ENCODE measurements at regions not wholly inside any gene's neighbourhood (a gene's known extent, or its start where the extent isn't known, plus 50 kb on each side); places are given as distances from the start of the nearest gene placed in this dataset.

DNA sequence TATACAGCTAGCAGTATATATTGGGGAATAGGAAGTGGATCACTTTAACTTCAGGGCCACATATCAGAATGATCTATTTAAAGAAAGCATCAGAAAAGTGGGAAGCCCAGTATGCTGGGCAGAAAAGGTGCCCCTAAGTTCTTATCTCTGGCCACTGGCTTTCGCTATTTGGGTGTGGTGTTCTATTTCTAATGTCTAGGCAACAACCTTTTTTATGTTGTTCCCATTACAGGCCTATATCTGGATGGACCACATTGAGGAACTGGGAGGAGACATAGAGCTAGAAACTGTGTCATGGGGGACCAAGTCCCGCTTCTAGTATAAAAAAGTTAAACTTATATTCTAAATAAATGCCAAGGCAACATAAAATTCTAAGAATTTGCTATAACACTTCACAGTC lies 935.6 kb downstream of the PDHA2 start:
- no peak overlapping the region for H3K4me3 ChIP-seq
- H3K27ac ChIP-seq (ENCODE audit: control insufficient read depth, insufficient read depth), result no peak overlapping the region
- H3K79me2 ChIP-seq (ENCODE audit: control insufficient read depth, insufficient read depth, low read length), result no peaks in the 10 kb centered on the region
- RAD21 ChIA-PET (ENCODE audit: unreplicated experiment), result no interaction called here
- H3K36me3 ChIP-seq (ENCODE audit: control insufficient read depth in 2 of 2, insufficient read depth in 2 of 2, low read length in 1 of 2), result no peaks in the 10 kb centered on the region
- no peaks in the 10 kb centered on the region for H3K27me3 ChIP-seq (replicated peaks in 1 of 2; ENCODE audit: control insufficient read depth in 2 of 2, insufficient read depth in 2 of 2, low read length in 1 of 2)
- H4K20me1 ChIP-seq (ENCODE audit: control insufficient read depth, insufficient read depth), result no peaks in the 10 kb centered on the region
- ATAC-seq (no peak), DNase-seq (ENCODE audit: low read depth, low spot score) (no peak), FAIRE-seq (no peak)
- TF ChIP-seq MEF2B (IDR thresholded peaks at IDR 0.05; ENCODE audit: partially characterized antibody, poor library complexity, severe bottlenecking) (no peak), ZSCAN29 (IDR thresholded peaks at IDR 0.05) (no peak), KDM1A (IDR thresholded peaks at IDR 0.05; ENCODE audit: borderline replicate concordance) (no peak), LARP7 (IDR thresholded peaks at IDR 0.05) (no peak), SIX5 (IDR thresholded peaks at IDR 0.05; ENCODE audit: low read depth, low read length, severe bottlenecking) (no peak), BCL11A (IDR thresholded peaks at IDR 0.05; ENCODE audit: low read depth, low read length) (no peak), TCF7 (IDR thresholded peaks at IDR 0.05; ENCODE audit: borderline replicate concordance) (no peak), CHD4 (IDR thresholded peaks at IDR 0.05) (no peak), SPI1 (IDR thresholded peaks at IDR 0.05; ENCODE audit: borderline replicate concordance, insufficient read depth, low read depth, low read length) (no peak), ZNF384 (IDR thresholded peaks at IDR 0.05; ENCODE audit: borderline replicate concordance, low read depth, low read length) (no peak), NR2C1 (IDR thresholded peaks at IDR 0.05) (no peak), POU2F2 (IDR thresholded peaks at IDR 0.05; ENCODE audit: borderline replicate concordance, low read depth, low read length) (no peak), TBL1XR1 (IDR thresholded peaks at IDR 0.05; ENCODE audit: low read depth, low read length) (no peak)
- TF ChIP-seq, protein P1, sequence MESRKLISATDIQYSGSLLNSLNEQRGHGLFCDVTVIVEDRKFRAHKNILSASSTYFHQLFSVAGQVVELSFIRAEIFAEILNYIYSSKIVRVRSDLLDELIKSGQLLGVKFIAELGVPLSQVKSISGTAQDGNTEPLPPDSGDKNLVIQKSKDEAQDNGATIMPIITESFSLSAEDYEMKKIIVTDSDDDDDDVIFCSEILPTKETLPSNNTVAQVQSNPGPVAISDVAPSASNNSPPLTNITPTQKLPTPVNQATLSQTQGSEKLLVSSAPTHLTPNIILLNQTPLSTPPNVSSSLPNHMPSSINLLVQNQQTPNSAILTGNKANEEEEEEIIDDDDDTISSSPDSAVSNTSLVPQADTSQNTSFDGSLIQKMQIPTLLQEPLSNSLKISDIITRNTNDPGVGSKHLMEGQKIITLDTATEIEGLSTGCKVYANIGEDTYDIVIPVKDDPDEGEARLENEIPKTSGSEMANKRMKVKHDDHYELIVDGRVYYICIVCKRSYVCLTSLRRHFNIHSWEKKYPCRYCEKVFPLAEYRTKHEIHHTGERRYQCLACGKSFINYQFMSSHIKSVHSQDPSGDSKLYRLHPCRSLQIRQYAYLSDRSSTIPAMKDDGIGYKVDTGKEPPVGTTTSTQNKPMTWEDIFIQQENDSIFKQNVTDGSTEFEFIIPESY (IDR thresholded peaks at IDR 0.05), result no peak
- TF ChIP-seq, protein P2, sequence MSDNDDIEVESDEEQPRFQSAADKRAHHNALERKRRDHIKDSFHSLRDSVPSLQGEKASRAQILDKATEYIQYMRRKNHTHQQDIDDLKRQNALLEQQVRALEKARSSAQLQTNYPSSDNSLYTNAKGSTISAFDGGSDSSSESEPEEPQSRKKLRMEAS (IDR thresholded peaks at IDR 0.05; ENCODE audit: low read depth, low read length), result no peak
- POLR2A ChIA-PET, result no interaction called here
- H3K9ac ChIP-seq (ENCODE audit: control insufficient read depth, insufficient read depth, low read length), result no peak overlapping the region
- H2AFZ ChIP-seq (ENCODE audit: control insufficient read depth, low read depth, low read length), result no peak overlapping the region
- H3K9me3 ChIP-seq (replicated peaks; ENCODE audit: control insufficient read depth, insufficient read depth, low read length), result no peaks in the 10 kb centered on the region
- in situ Hi-C loops (cut with MboI), result no loop called here
- 0% methylated on average over 2 of the region's 2 CpGs for WGBS (ENCODE audit: insufficient coverage, insufficient replicate concordance, low lambda C conversion rate, missing lambda C conversion rate)
- no peaks in the 10 kb centered on the region for H3K4me1 ChIP-seq (ENCODE audit: control insufficient read depth, insufficient read depth, low read length)
- SMC1A ChIA-PET (ENCODE audit: uncharacterized antibody, unreplicated experiment), result interaction anchor here (1.0 kb wide), 1 partner anchor 22 kb away, joined by 3 read pairs; no protein-coding TSS in a partner anchor
- intact Hi-C loops (cut with micrococcal nuclease; ENCODE audit: unreplicated experiment), result no loop called here
- CTCF ChIA-PET, result interaction anchor here (0.6 to 1.2 kb wide), 2 partner anchors 9 to 476 kb away, joined by 3 to 4 read pairs; no protein-coding TSS in a partner anchor
- H3K4me2 ChIP-seq (ENCODE audit: control insufficient read depth, insufficient read depth), result no peak overlapping the region
- no TSS peak for BruUV-seq (replicated peaks)

Measured in GM12878 (cell line).